Neural crest cell (in vitro differentiated cells): ENCODE measurements at regions not wholly inside any gene's neighbourhood (a gene's known extent, or its start where the extent isn't known, plus 50 kb on each side); places are given as distances from the start of the nearest gene placed in this dataset.

Experiments used
- DNase-seq: peaks from one replicate; pipeline ENCODE4 v3.0.0; 2021; ENCODE audit warnings: low read depth, mixed read lengths, low spot score
- H3K27ac Mint-ChIP-seq: one replicate; pipeline ENCODE4 v1.8.0; 2021; ENCODE audit warnings: mild to moderate bottlenecking, mixed read lengths; ENCODE audit not compliant: unreplicated experiment
- H3K27me3 Mint-ChIP-seq: 2 replicates; pipeline ENCODE4 v1.8.0; 2021; ENCODE audit warnings: low read depth, mild to moderate bottlenecking, mixed read lengths
- H3K36me3 Mint-ChIP-seq: 2 replicates; pipeline ENCODE4 v1.8.0; 2021; ENCODE audit warnings: low read depth, mild to moderate bottlenecking, mixed read lengths
- H3K4me1 Mint-ChIP-seq: 2 replicates; pipeline ENCODE4 v1.8.0; 2021; ENCODE audit warnings: mixed read lengths
- H3K4me3 Mint-ChIP-seq: one replicate; pipeline ENCODE4 v1.8.0; 2021; ENCODE audit warnings: mild to moderate bottlenecking, mixed read lengths
- H3K9me3 Mint-ChIP-seq: 2 replicates; pipeline ENCODE4 v1.8.0; 2021; ENCODE audit warnings: mixed read lengths
- CTCF ChIP-seq: fragments of 200-600 bp; sonication (generic); conservative IDR thresholded peaks from 2 replicates; pipeline ENCODE4 v1.5.0; 2021; ENCODE audit warnings: antibody characterized with exemption, mild to moderate bottlenecking

DNA sequence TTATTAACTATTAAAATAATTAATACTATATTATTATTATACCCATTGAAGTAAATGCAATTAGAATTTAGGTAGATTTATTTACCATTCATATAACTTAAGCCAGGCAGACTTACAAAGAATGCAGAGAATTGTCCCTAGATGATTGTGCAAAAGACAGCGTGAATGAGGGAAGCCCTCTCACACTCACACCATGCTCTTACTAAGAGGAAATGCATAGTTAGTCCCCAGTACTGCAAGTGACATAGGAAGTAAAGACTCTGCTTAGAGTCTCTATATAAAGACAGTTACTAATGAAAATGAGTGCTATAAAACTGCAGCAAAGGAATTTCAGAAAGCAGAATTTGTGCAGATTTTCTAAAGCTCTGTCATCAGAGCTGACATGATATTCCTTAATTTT lies 270.4 kb downstream of the ZBBX start:
- Mint-ChIP-seq H3K4me1 (peaks cover 26% of the 10 kb centered on the region), H3K36me3 (no peaks in the 10 kb centered on the region), H3K9me3 (no peaks in the 10 kb centered on the region), H3K27me3 (no peaks in the 10 kb centered on the region), H3K27ac (no peak overlapping the region), H3K4me3 (no peak overlapping the region)
- no peak for DNase-seq
- no peak for TF ChIP-seq CTCF

GRCh38 chr3:167106456-167106855 lies 273.6 kb downstream of the ZBBX start:
- Mint-ChIP-seq H3K36me3 (no peaks in the 10 kb centered on the region), H3K4me3 (no peak overlapping the region)

DNA sequence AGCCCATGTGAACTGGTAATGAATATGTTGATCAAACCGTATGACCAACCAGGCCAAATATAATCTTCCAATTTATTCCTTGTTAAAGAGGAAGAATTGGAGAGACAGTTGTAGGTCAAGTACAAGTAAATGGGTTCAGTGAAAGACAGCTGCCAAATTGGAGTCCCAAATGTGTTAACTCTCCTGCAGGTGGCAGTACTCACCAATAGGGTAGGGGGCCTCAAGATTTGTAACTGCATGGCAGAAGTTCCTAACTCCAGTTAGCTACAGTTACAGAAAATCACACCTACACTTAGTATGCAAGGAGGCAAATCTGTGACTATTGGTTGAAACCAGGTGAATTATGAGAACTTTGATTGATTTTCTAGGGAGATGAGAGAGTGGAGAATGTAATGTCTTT lies 278.0 kb downstream of the ZBBX start:
- no peak for DNase-seq
- Mint-ChIP-seq H3K27ac (no peak overlapping the region), H3K4me3 (no peak overlapping the region), H3K9me3 (peaks cover 5% of the 10 kb centered on the region), H3K4me1 (no peaks in the 10 kb centered on the region), H3K27me3 (no peaks in the 10 kb centered on the region), H3K36me3 (no peaks in the 10 kb centered on the region)
- TF ChIP-seq CTCF, result peak; percentile 30

More at GRCh38 chr3:167106456-167106855, 273.6 kb downstream of the ZBBX start:
- no peak for TF ChIP-seq CTCF
- peaks cover 2% of the 10 kb centered on the region for H3K9me3 Mint-ChIP-seq
- no peaks in the 10 kb centered on the region for H3K27me3 Mint-ChIP-seq
- H3K27ac Mint-ChIP-seq, result no peak overlapping the region
- DNase-seq, result no peak
- peaks cover 15% of the 10 kb centered on the region for H3K4me1 Mint-ChIP-seq

DNA sequence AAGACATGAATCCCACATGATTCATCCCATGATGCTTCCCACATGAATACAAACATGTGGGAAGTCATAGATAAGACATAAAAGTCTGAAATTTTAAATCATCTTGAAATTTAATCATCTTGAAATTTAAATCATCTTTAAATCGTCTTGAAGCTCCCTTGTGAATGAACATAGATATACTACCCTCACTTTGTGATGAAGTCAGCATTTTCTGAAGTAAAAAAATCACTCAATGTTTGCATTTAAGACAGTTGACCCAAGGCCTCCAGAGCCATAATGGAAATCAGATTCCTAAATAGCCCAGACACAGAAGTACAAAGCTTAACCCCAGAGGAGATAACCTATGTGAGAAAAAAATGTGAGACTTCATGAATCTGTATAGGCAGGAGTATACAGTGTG lies 279.4 kb downstream of the ZBBX start:
- Mint-ChIP-seq H3K36me3 (no peaks in the 10 kb centered on the region), H3K4me3 (no peak overlapping the region), H3K27me3 (no peaks in the 10 kb centered on the region), H3K9me3 (peaks cover 5% of the 10 kb centered on the region), H3K27ac (no peak overlapping the region), H3K4me1 (no peaks in the 10 kb centered on the region)
- DNase-seq, result no peak
- TF ChIP-seq CTCF, result no peak

- Mint-ChIP-seq H3K9me3 (peaks cover 5% of the 10 kb centered on the region), H3K27ac (no peak overlapping the region), H3K27me3 (no peaks in the 10 kb centered on the region), H3K4me1 (no peaks in the 10 kb centered on the region), H3K36me3 (no peaks in the 10 kb centered on the region), H3K4me3 (no peak overlapping the region)
- TF ChIP-seq CTCF, result no peak
- no peak for DNase-seq
Observed at GRCh38 chr3:167100200-167100599, 279.9 kb downstream of the ZBBX start.

DNA sequence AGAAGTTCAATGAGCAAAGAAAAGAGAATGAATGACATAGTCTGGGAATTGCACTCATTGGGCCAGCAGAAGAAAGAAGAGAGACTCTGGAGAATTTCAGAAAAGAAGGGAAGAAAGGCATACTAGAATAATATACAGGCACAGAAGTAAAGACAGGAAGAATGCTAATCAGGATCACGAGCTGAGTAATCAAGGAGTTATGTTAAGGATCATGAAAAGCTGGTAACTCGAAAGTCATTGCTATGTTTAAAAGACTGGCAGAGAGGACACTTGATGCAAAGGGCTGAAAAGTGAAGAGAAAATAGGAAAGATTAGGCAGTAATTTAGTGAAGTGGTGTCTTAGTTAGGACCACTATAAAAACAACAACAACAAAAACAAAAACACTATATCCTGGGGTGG lies 284.1 kb downstream of the ZBBX start:
- H3K27ac Mint-ChIP-seq, result no peak overlapping the region
- no peak overlapping the region for H3K4me3 Mint-ChIP-seq
- H3K9me3 Mint-ChIP-seq, result peaks cover 3% of the 10 kb centered on the region
- H3K36me3 Mint-ChIP-seq, result no peaks in the 10 kb centered on the region
- no peaks in the 10 kb centered on the region for H3K4me1 Mint-ChIP-seq
- no peaks in the 10 kb centered on the region for H3K27me3 Mint-ChIP-seq
- DNase-seq, result no peak
- no peak for TF ChIP-seq CTCF
